Hepatocyte (in vitro differentiated cells): ENCODE measurements at regions not wholly inside any gene's neighbourhood (a gene's known extent, or its start where the extent isn't known, plus 50 kb on each side); places are given as distances from the start of the nearest gene placed in this dataset.
"Not testable (repeated sequence)": the region's sequence is repeated elsewhere in the genome, so short reads cannot be mapped to it uniquely, and the experiment has no call there.

Experiments
- DNase-seq: peaks from one replicate; pipeline ENCODE4 v3.0.0-alpha.2; 2016; ENCODE audit warnings: low spot score
- H2AFZ ChIP-seq: fragments of 200-600 bp; sonication (generic); 2 replicates; pipeline ENCODE4 v1.6.0; 2016; ENCODE audit warnings: antibody characterized with exemption, mild to moderate bottlenecking
- H3K27ac ChIP-seq: fragments of 200-600 bp; sonication (generic); 2 replicates; pipeline ENCODE4 v1.5.1; 2016; ENCODE audit warnings: mild to moderate bottlenecking
- H3K27me3 ChIP-seq: fragments of 200-600 bp; sonication (generic); 2 replicates; pipeline ENCODE4 v1.6.1; 2016
- H3K36me3 ChIP-seq: fragments of 200-600 bp; sonication (generic); replicated peaks from 2 replicates; pipeline ENCODE4 v1.5.1; 2016; ENCODE audit warnings: low read depth; ENCODE audit not compliant: insufficient read depth
- H3K4me1 ChIP-seq: fragments of 200-600 bp; sonication (generic); 2 replicates; pipeline ENCODE4 v1.5.1; 2016; ENCODE audit warnings: mild to moderate bottlenecking, moderate library complexity; ENCODE audit not compliant: insufficient read depth
- H3K4me2 ChIP-seq: fragments of 200-600 bp; sonication (generic); 2 replicates; pipeline ENCODE4 v1.6.0; 2016
- H3K4me3 ChIP-seq: fragments of 200-600 bp; sonication (generic); 2 replicates; pipeline ENCODE4 v1.5.1; 2016; ENCODE audit warnings: mild to moderate bottlenecking
- H3K79me2 ChIP-seq: fragments of 200-600 bp; sonication (generic); 2 replicates; pipeline ENCODE4 v1.6.0; 2017; ENCODE audit warnings: mild to moderate bottlenecking
- H3K9me2 ChIP-seq: fragments of 200-600 bp; sonication (generic); replicated peaks from 2 replicates; pipeline ENCODE4 v1.6.0; 2017; ENCODE audit warnings: mild to moderate bottlenecking; ENCODE audit not compliant: insufficient read depth
- H3K9me3 ChIP-seq: fragments of 200-600 bp; sonication (generic); 2 replicates; pipeline ENCODE4 v1.5.1; 2016; ENCODE audit warnings: low read depth, mild to moderate bottlenecking
- H4K20me1 ChIP-seq: fragments of 200-600 bp; sonication (generic); 2 replicates; pipeline ENCODE4 v1.6.0; 2016; ENCODE audit warnings: mild to moderate bottlenecking; ENCODE audit not compliant: insufficient read depth, poor library complexity, severe bottlenecking
- CTCF ChIP-seq: fragments of 200-600 bp; sonication (generic); IDR thresholded peaks from 2 replicates; pipeline ENCODE4 v1.5.1; 2016; ENCODE audit warnings: antibody characterized with exemption, mild to moderate bottlenecking; ENCODE audit not compliant: poor library complexity
- EZH2 ChIP-seq: fragments of 200-600 bp; sonication (generic); IDR thresholded peaks from 2 replicates; pipeline ENCODE4 v1.6.1; 2016; ENCODE audit warnings: antibody characterized with exemption, mild to moderate bottlenecking, borderline replicate concordance
- EZH2phosphoT487 ChIP-seq: fragments of 200-600 bp; sonication (generic); IDR thresholded peaks from one replicate; pipeline ENCODE4 v1.6.1; 2018; ENCODE audit warnings: antibody characterized with exemption, mild to moderate bottlenecking, low read depth, moderate library complexity; ENCODE audit not compliant: unreplicated experiment, severe bottlenecking
- WGBS: methylation state at CpG from one replicate; pipeline ENCODE4 v1.1.6; 2016; ENCODE audit warnings: low lambda C conversion rate; ENCODE audit errors: missing lambda C conversion rate; 5-methylcytosine and 5-hydroxymethylcytosine counted together

- H3K27ac ChIP-seq: no peak overlapping the region
- no peak overlapping the region for H3K4me2 ChIP-seq
- TF ChIP-seq EZH2phosphoT487: no peak
- no peak for TF ChIP-seq EZH2
- TF ChIP-seq CTCF: no peak
- no peaks in the 10 kb centered on the region for H3K36me3 ChIP-seq
- H3K9me2 ChIP-seq: no peaks in the 10 kb centered on the region
- no peaks in the 10 kb centered on the region for H3K79me2 ChIP-seq
- no peaks in the 10 kb centered on the region for H3K4me1 ChIP-seq
- H3K4me3 ChIP-seq: no peak overlapping the region
- H2AFZ ChIP-seq: no peak overlapping the region
- no peaks in the 10 kb centered on the region for H3K27me3 ChIP-seq
- H4K20me1 ChIP-seq: no peaks in the 10 kb centered on the region
- WGBS: 81% methylated on average over 1 of the region's 1 CpG
- DNase-seq: no peak
- no peaks in the 10 kb centered on the region for H3K9me3 ChIP-seq
These were observed 779.0 kb upstream of the SLIT2 start for GRCh38 chr4:19472666-19473065.

- H3K4me2 ChIP-seq, DNase-seq, H3K79me2 ChIP-seq, H3K9me3 ChIP-seq, H2AFZ ChIP-seq, H3K27me3 ChIP-seq, H3K9me2 ChIP-seq, H3K4me1 ChIP-seq, H4K20me1 ChIP-seq, H3K4me3 ChIP-seq, H3K27ac ChIP-seq, H3K36me3 ChIP-seq: not testable (repeated sequence)
- 92% methylated on average over 5 of the region's 5 CpGs for WGBS
These were observed 781.7 kb upstream of the SLIT2 start for GRCh38 chr4:19470001-19470400.

- Histone ChIP-seq H3K4me1 (no peaks in the 10 kb centered on the region), H4K20me1 (no peaks in the 10 kb centered on the region), H3K27ac (no peak overlapping the region), H2AFZ (no peak overlapping the region), H3K4me3 (no peak overlapping the region), H3K79me2 (no peaks in the 10 kb centered on the region), H3K27me3 (no peaks in the 10 kb centered on the region), H3K36me3 (no peaks in the 10 kb centered on the region), H3K4me2 (no peak overlapping the region), H3K9me2 (no peaks in the 10 kb centered on the region), H3K9me3 (no peaks in the 10 kb centered on the region)
- TF ChIP-seq CTCF (no peak), EZH2phosphoT487 (no peak), EZH2 (no peak)
- WGBS: 83% methylated on average over 1 of the region's 1 CpG
- no peak for DNase-seq
These were observed 789.6 kb upstream of the SLIT2 start for GRCh38 chr4:19462117-19462516.

- TF ChIP-seq EZH2 (no peak), CTCF (no peak), EZH2phosphoT487 (no peak)
- no peak overlapping the region for H2AFZ ChIP-seq
- H3K79me2 ChIP-seq: no peaks in the 10 kb centered on the region
- no peaks in the 10 kb centered on the region for H3K36me3 ChIP-seq
- H3K4me1 ChIP-seq: no peaks in the 10 kb centered on the region
- no peaks in the 10 kb centered on the region for H3K27me3 ChIP-seq
- no peak for DNase-seq
- no peaks in the 10 kb centered on the region for H3K9me3 ChIP-seq
- H3K9me2 ChIP-seq: no peaks in the 10 kb centered on the region
- 96% methylated on average over 21 of the region's 21 CpGs for WGBS
- H3K4me2 ChIP-seq: no peak overlapping the region
- H3K27ac ChIP-seq: no peak overlapping the region
- no peaks in the 10 kb centered on the region for H4K20me1 ChIP-seq
- H3K4me3 ChIP-seq: no peak overlapping the region
These were observed 795.7 kb upstream of the SLIT2 start for GRCh38 chr4:19455850-19456602.
